ENCODE measurements at regions not wholly inside any gene's neighbourhood (a gene's known extent, or its start where the extent isn't known, plus 50 kb on each side); places are given as distances from the start of the nearest gene placed in this dataset.

GRCh38 chr1:178614286-178614685 lies 101.4 kb downstream of the TEX35 start:
- H3K4me1 Mint-ChIP-seq = peaks cover 28 to 48% (median 36%) of the 10 kb centered on the region in 3 donors
- peaks cover 3% of the 10 kb centered on the region for H3K36me3 Mint-ChIP-seq
- H3K4me3 Mint-ChIP-seq = no peak overlapping the region
- no peaks in the 10 kb centered on the region for H3K9me3 Mint-ChIP-seq
- H3K27ac Mint-ChIP-seq = peak overlapping the region in 2 of 3 donors; percentile 39 to 57
- H3K27me3 Mint-ChIP-seq = no peaks in the 10 kb centered on the region

GRCh38 chr1:178619042-178619927 lies 105.8 kb upstream of the RALGPS2 start:
- Mint-ChIP-seq H3K27ac (peak overlapping the region in 1 of 3 donors; percentile 65), H3K27me3 (no peaks in the 10 kb centered on the region), H3K4me1 (peaks cover 21 to 29% (median 27%) of the 10 kb centered on the region in 3 donors), H3K4me3 (peak overlapping the region in 2 of 4 donors; percentile 51 to 88), H3K9me3 (peaks cover 0 to 5% (median 0%) of the 10 kb centered on the region in 3 donors), H3K36me3 (peaks cover 10% of the 10 kb centered on the region)

GRCh38 chr1:178620584-178621475 lies 104.2 kb upstream of the RALGPS2 start:
- peak overlapping the region in 1 of 3 donors; percentile 15 for H3K27ac Mint-ChIP-seq

GRCh38 chr1:178621822-178622221 lies 103.2 kb upstream of the RALGPS2 start:
- Mint-ChIP-seq H3K9me3 (peaks cover 0 to 5% (median 0%) of the 10 kb centered on the region in 3 donors), H3K27me3 (peaks cover 3% of the 10 kb centered on the region), H3K36me3 (peaks cover 14% of the 10 kb centered on the region), H3K4me1 (peaks cover 29 to 34% (median 32%) of the 10 kb centered on the region in 3 donors), H3K4me3 (peak overlapping the region in 1 of 4 donors; percentile 68), H3K27ac (no peak overlapping the region)

More at GRCh38 chr1:178620584-178621475, 104.2 kb upstream of the RALGPS2 start:
- Mint-ChIP-seq H3K9me3 (peaks cover 0 to 5% (median 0%) of the 10 kb centered on the region in 3 donors), H3K4me1 (peaks cover 25 to 30% (median 26%) of the 10 kb centered on the region in 3 donors), H3K4me3 (no peak overlapping the region), H3K27me3 (no peaks in the 10 kb centered on the region), H3K36me3 (peaks cover 14% of the 10 kb centered on the region)

- H3K9me3 Mint-ChIP-seq = peaks cover 0 to 5% (median 0%) of the 10 kb centered on the region in 3 donors
- peaks cover 19 to 31% (median 24%) of the 10 kb centered on the region in 3 donors for H3K4me1 Mint-ChIP-seq
- peak overlapping the region in 1 of 4 donors; percentile 69 for H3K4me3 Mint-ChIP-seq
- H3K27ac Mint-ChIP-seq = no peak overlapping the region
- H3K36me3 Mint-ChIP-seq = peaks cover 15% of the 10 kb centered on the region
- H3K27me3 Mint-ChIP-seq = peaks cover 3% of the 10 kb centered on the region
Observed at GRCh38 chr1:178625695-178626094, 99.3 kb upstream of the RALGPS2 start.

GRCh38 chr1:178627037-178627436 lies 98.0 kb upstream of the RALGPS2 start:
- Mint-ChIP-seq H3K4me1 (peaks cover 20 to 26% (median 26%) of the 10 kb centered on the region in 3 donors), H3K4me3 (no peak overlapping the region), H3K27ac (peak overlapping the region in 1 of 3 donors; percentile 31)

GRCh38 chr1:178628637-178629251 lies 96.3 kb upstream of the RALGPS2 start:
- no peak overlapping the region for H3K4me3 Mint-ChIP-seq
- H3K4me1 Mint-ChIP-seq = peaks cover 21 to 32% (median 31%) of the 10 kb centered on the region in 3 donors
- H3K27ac Mint-ChIP-seq = no peak overlapping the region
- peaks cover 11% of the 10 kb centered on the region for H3K36me3 Mint-ChIP-seq
- peaks cover 3% of the 10 kb centered on the region for H3K27me3 Mint-ChIP-seq
- H3K9me3 Mint-ChIP-seq = no peaks in the 10 kb centered on the region

More at GRCh38 chr1:178627037-178627436, 98.0 kb upstream of the RALGPS2 start:
- Mint-ChIP-seq H3K27me3 (peaks cover 3% of the 10 kb centered on the region), H3K9me3 (peaks cover 0 to 2% (median 0%) of the 10 kb centered on the region in 3 donors), H3K36me3 (peaks cover 11% of the 10 kb centered on the region)

- Mint-ChIP-seq H3K27me3 (peaks cover 3% of the 10 kb centered on the region), H3K4me3 (no peak overlapping the region), H3K36me3 (peaks cover 11% of the 10 kb centered on the region), H3K27ac (no peak overlapping the region), H3K9me3 (no peaks in the 10 kb centered on the region), H3K4me1 (peaks cover 21 to 32% (median 32%) of the 10 kb centered on the region in 3 donors)
Observed at GRCh38 chr1:178629252-178630154, 95.5 kb upstream of the RALGPS2 start.

GRCh38 chr1:178630417-178630816 lies 94.6 kb upstream of the RALGPS2 start:
- Mint-ChIP-seq H3K4me1 (peaks cover 18 to 34% (median 32%) of the 10 kb centered on the region in 3 donors), H3K4me3 (no peak overlapping the region)

GRCh38 chr1:178632653-178633052 lies 92.4 kb upstream of the RALGPS2 start:
- Mint-ChIP-seq H3K27me3 (no peaks in the 10 kb centered on the region), H3K4me3 (no peak overlapping the region), H3K36me3 (peaks cover 7% of the 10 kb centered on the region), H3K4me1 (peaks cover 6 to 26% (median 21%) of the 10 kb centered on the region in 3 donors), H3K27ac (no peak overlapping the region), H3K9me3 (no peaks in the 10 kb centered on the region)

More at GRCh38 chr1:178630417-178630816, 94.6 kb upstream of the RALGPS2 start:
- peaks cover 7% of the 10 kb centered on the region for H3K36me3 Mint-ChIP-seq
- peaks cover 3% of the 10 kb centered on the region for H3K27me3 Mint-ChIP-seq
- H3K9me3 Mint-ChIP-seq = no peaks in the 10 kb centered on the region
- peak overlapping the region in 1 of 3 donors; percentile 42 for H3K27ac Mint-ChIP-seq

GRCh38 chr1:178633056-178633455 lies 92.0 kb upstream of the RALGPS2 start:
- peaks cover 9 to 26% (median 22%) of the 10 kb centered on the region in 3 donors for H3K4me1 Mint-ChIP-seq
- no peak overlapping the region for H3K27ac Mint-ChIP-seq
- peaks cover 9% of the 10 kb centered on the region for H3K36me3 Mint-ChIP-seq
- no peaks in the 10 kb centered on the region for H3K27me3 Mint-ChIP-seq
- H3K4me3 Mint-ChIP-seq = no peak overlapping the region
- H3K9me3 Mint-ChIP-seq = no peaks in the 10 kb centered on the region

- no peaks in the 10 kb centered on the region for H3K9me3 Mint-ChIP-seq
Observed at GRCh38 chr1:178634445-178634844, 90.6 kb upstream of the RALGPS2 start.

GRCh38 chr1:178637841-178638240 lies 87.2 kb upstream of the RALGPS2 start:
- Mint-ChIP-seq H3K27ac (peak overlapping the region in 1 of 3 donors; percentile 31), H3K4me1 (peaks cover 25 to 40% (median 26%) of the 10 kb centered on the region in 3 donors), H3K36me3 (peaks cover 5% of the 10 kb centered on the region), H3K27me3 (no peaks in the 10 kb centered on the region), H3K9me3 (no peaks in the 10 kb centered on the region), H3K4me3 (no peak overlapping the region)

More at GRCh38 chr1:178634445-178634844, 90.6 kb upstream of the RALGPS2 start:
- Mint-ChIP-seq H3K4me3 (no peak overlapping the region), H3K27me3 (no peaks in the 10 kb centered on the region), H3K36me3 (peaks cover 7% of the 10 kb centered on the region), H3K27ac (no peak overlapping the region), H3K4me1 (peaks cover 14 to 35% (median 20%) of the 10 kb centered on the region in 3 donors)
